Endothelial cell of umbilical vein (primary cell): ENCODE measurements at regions not wholly inside any gene's neighbourhood (a gene's known extent, or its start where the extent isn't known, plus 50 kb on each side); places are given as distances from the start of the nearest gene placed in this dataset.

Experiments
- EZH2 ChIP-seq: IDR thresholded peaks from 2 replicates; pipeline ENCODE4 v1.6.1; 2012; ENCODE audit warnings: borderline replicate concordance, low read depth, mild to moderate bottlenecking, moderate library complexity, low read length, inconsistent platforms; ENCODE audit not compliant: severe bottlenecking
- GATA2 ChIP-seq: IDR thresholded peaks from 2 replicates; pipeline ENCODE4 v1.7.0; 2011; ENCODE audit warnings: low read depth, mild to moderate bottlenecking, moderate library complexity, mixed read lengths, low read length; ENCODE audit not compliant: insufficient read length, insufficient read depth
- TF ChIP-seq, protein P1 (sequence below), 2 donors: IDR thresholded peaks; 1 replicate in 1 of 2; 2 replicates in 1 of 2; pipeline ENCODE4 v1.5.1; 2011; ENCODE audit warnings: low read length in 2 of 2, mild to moderate bottlenecking in 2 of 2, moderate library complexity in 2 of 2, control low read depth in 1 of 2, inconsistent platforms in 1 of 2, low read depth in 1 of 2; ENCODE audit not compliant: insufficient read depth in 1 of 2; ENCODE audit errors: extremely low read depth in 1 of 2

DNA sequence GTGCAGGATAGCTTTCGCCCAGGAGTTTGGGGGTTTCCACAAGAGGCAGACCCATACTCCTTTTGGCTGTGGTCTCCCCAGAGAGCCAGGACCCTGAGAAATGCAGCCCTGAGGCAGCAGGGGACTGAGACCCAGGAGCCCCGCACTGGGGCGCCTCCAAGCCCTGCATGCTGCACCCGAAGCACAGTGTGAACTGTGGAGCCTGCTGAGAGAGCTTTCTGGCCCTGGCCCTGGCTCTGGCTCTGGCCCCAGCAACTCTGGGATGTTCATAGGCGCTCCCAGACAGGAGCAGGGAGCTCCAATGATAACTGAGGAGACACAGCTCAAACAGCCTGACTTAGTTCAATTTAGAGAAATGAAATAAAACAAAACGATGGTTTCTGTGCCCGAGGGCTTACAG is 96.4 kb upstream of the TEX51 start:
- TF ChIP-seq, protein P1, sequence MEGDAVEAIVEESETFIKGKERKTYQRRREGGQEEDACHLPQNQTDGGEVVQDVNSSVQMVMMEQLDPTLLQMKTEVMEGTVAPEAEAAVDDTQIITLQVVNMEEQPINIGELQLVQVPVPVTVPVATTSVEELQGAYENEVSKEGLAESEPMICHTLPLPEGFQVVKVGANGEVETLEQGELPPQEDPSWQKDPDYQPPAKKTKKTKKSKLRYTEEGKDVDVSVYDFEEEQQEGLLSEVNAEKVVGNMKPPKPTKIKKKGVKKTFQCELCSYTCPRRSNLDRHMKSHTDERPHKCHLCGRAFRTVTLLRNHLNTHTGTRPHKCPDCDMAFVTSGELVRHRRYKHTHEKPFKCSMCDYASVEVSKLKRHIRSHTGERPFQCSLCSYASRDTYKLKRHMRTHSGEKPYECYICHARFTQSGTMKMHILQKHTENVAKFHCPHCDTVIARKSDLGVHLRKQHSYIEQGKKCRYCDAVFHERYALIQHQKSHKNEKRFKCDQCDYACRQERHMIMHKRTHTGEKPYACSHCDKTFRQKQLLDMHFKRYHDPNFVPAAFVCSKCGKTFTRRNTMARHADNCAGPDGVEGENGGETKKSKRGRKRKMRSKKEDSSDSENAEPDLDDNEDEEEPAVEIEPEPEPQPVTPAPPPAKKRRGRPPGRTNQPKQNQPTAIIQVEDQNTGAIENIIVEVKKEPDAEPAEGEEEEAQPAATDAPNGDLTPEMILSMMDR (IDR thresholded peaks at IDR 0.05; ENCODE audit: extremely low read depth in 1 of 2, insufficient read depth in 1 of 2, low read depth in 1 of 2, low read length in 2 of 2) = no peak
- TF ChIP-seq EZH2 (no peak), GATA2 (no peak)
